ENCODE measurements at regions not wholly inside any gene's neighbourhood (a gene's known extent, or its start where the extent isn't known, plus 50 kb on each side); places are given as distances from the start of the nearest gene placed in this dataset.

DNA sequence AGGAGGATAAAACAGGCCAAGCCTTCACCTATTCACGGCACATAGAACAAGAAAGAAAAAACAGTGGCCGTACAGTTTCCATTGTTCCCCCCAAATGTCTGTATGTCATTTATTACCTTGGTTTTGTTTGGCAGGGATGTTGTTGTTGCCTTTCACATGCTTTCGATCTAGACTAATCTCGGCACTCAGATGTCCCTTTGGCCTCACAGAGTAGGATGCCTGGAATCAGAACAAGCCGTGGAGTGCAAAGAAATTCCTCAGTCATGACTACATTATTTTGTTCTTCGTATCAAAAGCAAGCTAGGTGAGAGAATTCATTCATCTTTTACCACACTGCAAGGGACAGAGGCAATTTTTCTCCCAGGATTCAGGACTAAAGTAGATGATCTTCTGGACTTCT is 106.9 kb downstream of the SMIM20 start:
- peak; percentile 51 for DNase-seq (ENCODE audit: low spot score)

DNA sequence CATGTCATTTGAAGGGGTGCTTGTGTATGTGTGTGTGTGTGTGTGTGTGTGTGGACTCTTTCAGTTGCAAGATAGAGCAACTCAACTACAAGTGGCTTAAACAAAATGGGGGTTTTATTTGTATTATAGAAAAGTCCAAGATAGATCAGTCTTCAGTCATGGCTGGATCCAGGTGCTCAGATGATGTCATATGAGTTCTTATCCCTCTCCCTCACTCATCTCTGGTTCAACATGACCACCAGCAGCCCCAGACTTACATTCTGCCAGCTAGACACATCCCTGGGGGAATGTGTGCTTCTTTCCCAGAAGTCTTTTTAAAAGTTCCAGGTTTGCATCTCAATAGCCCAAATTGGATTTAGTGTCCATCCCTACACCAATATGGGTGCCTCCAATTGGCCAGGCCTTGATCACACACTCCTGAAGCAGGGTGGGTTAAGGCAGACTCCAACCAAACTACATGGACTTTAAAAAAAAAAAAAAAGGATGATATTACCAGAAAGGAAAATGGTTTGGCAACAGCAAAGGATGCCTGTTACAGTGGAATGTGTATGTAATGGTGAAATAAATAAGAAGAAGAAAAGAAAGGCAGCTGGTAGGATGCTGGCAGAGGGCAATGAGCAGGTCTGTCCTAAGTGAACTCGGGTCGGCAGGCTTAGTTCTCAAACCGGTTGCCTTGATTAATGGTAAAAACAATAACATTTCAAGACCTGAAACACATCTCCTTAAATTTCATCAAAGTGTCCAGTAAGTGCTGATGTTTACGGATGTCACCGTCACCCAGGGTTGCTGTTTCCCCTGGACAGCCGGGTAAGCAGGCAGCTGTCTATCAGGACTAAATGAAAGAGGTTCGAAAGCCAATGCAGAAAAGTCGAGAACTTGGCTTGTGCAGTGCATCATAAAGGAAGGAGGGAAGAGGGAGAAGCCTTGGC is 107.7 kb downstream of the SMIM20 start:
- DNase-seq (ENCODE audit: low spot score): peak; percentile 30

DNA sequence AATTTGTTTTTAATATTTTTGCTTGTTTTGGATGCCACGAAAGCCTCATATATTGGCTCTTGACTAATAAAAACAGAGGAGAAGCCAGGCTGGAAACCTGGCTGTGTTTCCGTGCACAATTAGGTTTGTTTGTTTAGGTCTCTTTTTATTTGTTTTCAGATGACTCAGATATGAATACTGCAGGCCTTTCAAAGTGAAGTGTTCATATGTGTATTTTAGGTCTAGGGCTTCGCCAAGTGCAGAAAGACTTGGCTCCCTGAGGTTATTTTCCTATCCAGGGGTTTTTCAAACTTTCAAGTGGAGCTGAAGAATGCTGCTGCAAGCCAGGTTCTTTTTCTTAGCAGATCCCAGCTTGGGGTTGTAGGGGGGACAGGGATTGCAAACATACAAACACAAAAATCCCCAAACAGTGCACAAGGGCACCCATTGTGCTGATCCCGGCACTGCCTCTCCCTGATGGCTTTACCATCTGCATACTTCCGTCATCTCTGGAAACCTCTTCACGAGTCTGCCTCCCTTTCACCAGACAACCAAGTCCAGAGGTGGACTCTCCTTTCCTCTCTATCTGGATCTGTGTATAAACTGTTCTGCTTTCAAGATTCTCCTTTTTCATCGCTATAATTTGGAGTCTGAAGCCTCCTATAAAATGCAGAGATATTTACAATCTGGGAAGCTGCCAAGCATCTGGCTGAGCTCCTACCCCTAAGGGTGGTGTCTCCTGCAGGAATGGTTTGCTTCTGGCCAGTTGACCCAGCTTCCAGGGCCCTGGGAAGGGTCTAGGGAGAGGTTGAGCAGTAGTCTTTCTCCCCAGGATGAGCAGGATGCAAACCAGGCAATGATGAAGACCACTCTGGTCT is 108.6 kb downstream of the SMIM20 start:
- no peak for DNase-seq (ENCODE audit: low spot score)

DNA sequence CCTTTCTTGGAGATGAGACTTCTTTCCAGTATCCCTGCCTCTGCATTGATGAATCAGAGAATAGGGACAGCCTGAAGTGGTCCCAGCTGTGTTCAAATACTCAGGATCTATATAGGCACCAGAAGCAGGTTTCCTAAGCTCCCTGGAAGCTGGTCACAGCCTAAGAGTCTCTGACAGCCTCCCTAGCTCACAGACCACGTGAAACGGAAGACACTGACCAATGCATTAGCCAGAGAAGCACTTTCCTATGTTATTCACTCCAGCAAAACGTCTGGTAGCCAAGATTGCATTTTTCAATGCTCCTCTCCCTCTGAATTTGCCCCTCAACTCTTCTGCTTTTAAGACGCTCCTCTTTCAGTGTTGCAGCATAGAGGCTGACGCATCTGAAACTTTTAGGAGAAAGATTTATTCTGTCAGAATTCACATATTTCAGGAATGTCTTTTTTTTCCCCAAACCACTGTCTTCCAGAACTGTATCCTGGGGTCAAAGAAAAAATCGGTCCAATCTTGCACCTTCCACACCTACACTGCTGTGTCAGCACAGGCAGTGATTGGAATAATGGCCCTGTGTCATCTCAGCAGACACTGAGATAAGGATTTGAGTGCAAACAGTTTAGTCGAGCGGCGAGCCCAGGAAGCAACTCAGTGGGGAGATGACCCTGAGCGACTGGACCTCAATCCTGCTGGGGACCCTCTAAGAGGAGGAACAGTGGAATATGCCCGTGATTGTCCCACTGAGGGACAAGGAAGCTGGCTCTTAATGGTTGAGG is 109.4 kb downstream of the SMIM20 start:
- peak; percentile 44 for DNase-seq (ENCODE audit: low spot score)

DNA sequence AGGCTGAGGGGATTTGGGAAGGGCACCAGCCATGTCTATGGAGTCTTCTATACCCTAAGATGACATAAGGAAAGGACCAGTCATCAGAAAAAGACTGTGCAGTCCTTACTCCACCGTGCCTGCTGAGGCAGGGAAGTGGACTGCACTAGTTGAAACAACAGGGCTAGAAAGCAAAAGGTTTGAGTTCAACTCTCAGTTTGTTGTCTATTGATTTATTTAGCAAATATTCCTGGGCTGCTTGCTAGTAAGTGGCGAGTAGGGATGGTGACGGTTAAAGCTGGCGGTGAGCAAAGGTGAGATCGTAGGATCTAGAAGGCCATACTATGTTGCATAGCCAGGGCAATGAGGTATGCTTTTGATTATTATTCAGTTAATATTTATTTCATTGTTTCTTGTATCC is 110.1 kb downstream of the SMIM20 start:
- DNase-seq (ENCODE audit: low spot score): no peak

DNA sequence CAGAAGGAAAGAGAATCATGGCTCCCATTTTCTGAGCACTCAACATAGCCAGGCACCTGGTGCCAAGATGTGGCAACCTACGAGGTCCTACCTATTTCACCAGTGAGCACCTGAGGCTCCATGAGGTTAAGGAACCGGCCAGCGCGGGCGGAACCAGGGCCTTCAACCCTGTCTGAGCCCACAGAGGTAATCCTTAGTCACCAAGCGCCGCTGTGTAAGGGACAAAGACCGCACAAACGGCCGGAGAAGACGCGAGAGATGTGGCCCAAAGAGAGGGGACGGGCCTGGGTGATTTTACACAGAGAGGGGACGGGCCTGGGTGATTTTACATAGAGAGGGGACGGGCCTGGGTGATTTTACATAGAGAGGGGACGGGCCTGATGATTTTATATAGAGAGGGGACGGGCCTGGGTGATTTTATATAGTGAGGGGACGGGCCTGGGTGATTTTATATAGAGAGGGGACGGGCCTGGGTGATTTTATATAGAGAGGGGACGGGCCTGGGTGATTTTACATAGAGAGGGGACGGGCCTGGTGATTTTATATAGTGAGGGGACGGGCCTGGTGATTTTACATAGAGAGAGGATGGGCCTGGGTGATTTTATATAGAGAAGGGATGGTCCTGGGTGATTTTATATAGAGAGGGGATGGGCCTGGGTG is 114.2 kb downstream of the SMIM20 start:
- DNase-seq (ENCODE audit: low spot score): no peak

DNA sequence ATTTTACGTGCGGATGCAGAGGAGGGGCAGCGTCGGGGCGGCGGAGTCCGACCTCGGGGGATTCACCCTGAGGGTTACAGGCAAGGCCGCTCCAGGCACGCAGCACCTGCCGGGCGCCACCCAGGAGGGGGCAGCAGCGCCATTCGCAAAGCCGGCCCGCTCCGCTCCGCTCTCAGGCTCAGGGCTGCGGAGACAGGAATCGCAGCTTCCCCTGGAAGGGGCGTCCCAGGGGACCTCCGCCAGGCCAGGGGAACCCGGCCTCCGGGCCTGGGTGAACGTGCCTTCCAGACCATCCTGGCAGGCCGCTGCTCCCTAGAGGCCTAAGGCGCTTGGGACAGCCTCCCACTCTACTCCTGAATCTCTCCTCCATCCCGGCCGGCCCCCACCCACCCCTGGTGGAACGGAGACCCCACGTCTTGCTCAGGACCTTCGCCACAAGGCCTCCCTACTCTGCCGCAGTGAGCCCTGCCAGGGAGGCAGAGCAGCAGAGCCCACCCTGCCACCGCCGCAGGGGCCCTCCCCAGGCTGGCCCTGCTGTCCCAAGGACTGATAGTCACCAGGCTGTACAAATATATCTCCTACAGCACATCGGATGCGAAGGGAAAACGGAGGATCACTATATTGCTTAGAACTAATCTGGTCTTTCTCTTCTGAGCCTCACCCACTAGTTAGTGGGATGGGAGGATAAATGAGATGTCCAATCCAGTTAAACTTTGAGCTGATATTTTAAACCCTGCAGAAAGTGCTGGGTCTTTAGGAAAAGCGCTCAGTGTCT is 115.0 kb downstream of the SMIM20 start:
- DNase-seq (ENCODE audit: low spot score): peak; percentile 86

DNA sequence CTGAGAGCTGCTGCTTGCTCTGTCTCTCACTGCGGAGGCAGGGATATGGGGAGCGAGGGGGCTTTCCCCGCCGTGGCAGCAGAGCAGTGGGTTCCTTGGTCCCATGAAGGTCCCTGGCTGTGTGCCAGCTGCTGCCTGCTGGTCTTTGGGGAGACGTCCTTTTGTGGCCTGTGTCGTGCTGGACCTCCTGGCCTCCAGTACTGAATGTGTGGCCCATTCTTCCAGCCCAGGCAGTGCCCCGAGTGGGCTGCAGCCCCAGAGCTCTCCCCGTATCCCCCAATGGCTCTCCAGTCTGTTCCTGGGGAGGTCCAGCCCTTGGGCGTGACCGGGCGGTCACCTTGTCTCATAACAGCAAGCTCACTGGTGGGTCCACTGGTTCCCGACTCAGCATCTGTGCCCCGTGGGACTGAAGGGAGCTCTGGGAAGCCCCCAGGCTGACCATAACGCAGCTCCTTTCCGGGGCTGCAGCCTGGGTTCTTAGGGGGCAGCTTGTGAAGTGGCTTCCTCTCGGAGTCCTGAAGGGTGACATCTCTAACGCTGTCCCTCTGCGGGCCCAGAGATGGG is 115.6 kb downstream of the SMIM20 start:
- no peak for DNase-seq (ENCODE audit: low spot score)

DNA sequence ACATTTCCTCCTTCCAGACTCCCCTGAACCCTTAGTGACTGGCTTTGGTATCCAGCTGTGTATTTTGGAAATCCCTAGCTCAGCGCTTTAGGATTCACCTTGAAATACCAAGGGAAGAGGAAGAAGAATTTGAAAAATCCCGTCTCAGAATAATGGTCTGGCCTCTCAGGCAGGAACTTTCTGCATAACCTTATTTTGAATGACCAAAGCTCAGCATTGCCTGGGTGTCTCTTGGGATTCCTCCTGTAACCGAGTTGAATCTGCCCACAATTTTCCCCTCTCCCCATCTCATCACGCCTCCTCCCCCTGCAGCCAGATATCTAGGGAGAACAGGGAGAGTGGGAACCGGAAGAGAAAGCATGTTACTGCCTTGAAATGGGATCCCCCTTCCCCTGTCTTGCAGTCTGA is 116.2 kb downstream of the SMIM20 start:
- DNase-seq (ENCODE audit: low spot score): no peak

DNA sequence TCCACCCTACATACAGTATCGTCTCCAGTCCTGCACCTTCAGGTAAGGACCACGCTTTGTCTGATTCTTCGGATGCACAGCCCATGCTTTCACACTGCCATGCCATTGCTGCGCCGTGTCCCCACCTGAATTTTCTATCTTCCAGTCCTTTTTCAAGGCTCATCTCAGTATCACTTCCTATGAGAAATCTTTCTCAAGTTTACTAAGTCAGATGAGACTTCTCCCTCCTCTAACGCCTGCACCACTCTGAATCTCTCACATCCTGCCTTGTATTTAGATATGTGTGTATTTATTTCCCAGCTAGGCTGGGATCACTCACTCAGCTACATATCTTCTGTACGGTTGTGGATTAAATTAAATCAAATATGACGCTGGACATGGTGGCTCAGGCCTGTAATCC is 116.8 kb downstream of the SMIM20 start:
- no peak for DNase-seq (ENCODE audit: low spot score)

DNA sequence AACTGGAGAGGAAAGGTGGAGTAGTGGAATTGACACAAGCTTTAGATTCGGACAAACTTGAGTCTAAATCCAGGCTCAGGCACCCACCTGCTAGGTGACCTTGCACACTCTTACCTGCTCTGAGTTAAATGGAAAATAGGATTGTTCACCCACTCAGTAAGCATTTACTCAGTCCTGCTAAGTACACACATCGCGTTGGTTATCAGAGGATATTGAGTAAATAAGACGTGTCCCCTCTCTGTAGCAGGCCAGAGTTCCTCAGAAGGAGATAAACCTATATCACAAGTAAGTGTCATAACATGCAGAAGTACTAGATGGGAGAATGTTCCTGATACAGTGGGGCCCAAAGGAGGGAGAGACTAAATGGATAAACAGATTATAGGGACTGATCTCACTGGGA is 117.7 kb downstream of the SMIM20 start:
- no peak for DNase-seq (ENCODE audit: low spot score)

DNA sequence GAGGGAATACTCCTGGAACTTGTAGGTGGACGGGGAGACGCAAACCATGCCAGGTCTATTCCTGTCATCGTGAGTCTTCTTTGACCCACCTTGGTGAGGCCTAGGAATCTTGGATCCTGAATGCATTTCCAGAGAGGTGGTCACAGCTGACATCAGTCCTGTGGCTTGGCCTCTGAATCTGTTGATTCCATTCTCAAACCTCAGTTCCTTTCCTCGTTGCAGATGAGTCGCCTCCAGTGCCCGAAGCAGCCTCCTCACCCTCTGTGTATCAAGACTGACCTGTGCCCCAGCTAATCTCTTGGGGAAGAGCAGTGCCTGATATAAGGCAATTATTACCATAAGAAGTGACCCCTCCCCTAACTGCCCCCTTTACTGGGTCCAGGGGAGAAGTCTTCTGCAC is 118.1 kb downstream of the SMIM20 start:
- peak; percentile 47 for DNase-seq (ENCODE audit: low spot score)

DNA sequence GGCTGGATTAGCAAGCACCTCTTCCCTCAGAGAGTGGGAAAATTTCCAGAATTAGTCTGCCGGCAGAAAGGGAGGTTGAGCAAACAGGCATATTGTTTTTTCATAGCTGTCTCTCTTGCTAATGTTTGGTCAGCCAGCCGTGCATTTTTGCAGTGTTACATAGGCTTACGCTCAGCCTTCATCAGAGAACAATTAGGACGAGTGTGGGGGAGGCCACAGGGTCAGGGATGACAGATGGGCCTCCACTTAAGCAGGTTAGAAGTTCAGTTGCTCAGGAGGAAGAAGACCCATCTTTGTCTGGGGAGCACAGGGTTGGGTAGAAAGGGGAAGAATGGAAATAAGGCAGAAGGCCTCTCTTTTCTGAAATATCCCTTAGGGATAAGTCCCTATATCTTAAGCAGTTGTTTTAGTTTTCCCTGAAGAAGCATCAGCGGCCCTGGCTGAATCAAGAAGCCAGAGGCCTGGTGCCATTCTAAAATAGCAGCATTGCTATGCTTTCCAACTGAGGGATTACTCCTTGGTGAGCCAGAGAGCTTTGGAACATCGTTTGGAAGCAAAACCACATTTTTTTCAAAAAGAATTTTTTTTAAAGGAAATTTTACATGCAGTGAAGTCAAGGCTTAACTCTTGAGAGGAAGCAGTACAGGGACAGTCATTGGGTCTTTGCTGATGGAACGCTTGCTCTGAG is 118.8 kb downstream of the SMIM20 start:
- DNase-seq (ENCODE audit: low spot score): peak; percentile 81

DNA sequence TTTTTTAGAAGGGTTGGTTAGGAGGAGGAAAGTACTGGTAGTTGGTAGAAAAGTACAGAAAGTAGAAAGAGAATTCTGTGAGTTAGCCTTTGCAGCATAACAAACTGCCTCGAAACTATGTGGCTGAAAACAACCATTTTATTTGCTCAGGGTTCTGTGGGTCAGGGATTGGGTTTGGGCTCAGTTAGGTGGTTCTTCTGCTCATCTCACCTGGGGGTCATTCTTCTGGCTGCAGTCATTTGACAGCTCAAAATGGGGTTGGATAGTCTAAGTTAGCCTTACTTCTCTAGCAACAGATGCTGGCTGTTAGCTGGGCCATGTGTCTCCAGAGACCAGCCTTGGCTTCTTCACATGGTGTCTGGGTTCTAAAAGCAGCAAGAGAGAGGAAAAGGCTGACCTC is 119.4 kb downstream of the SMIM20 start:
- DNase-seq (ENCODE audit: low spot score): no peak

DNA sequence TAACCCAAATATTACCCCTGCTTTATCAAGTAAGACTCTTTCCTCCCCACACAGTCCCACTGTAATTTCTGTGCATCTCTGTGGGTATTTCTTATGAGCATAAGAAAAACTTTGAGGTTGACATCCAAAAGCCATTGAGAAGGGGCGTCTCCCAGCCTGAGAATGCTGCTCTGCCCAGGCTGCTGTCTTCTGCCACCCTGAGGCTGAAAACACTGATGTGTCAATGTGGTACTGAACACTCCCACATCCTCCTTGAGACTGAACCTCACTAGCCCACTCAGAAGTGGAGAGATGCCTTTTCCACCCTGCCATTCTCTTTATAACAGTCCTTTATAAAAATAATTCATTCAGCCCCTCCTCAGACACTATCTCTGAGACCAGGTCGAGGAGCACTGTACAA is 120.8 kb downstream of the SMIM20 start:
- DNase-seq (ENCODE audit: low spot score): no peak

DNA sequence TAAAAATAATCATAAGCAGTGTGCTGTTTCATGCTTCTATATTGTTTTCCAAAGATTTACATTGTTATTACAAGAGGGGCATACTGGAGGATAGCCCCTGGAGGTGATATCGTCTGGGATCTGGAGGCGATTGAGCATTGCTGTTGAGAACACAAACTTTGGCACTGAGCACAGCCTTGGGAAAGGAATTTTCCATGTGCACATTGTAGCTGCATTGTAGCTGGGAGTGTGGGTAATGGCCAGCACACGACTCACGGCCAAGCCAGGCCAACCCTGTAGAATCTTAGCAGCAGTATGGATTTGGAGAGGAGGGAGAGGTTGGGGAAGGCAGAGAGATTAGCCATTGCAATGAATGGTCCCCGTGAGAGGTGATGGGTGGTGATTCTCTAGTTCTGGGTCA is 121.9 kb downstream of the SMIM20 start:
- DNase-seq (ENCODE audit: low spot score): no peak

DNA sequence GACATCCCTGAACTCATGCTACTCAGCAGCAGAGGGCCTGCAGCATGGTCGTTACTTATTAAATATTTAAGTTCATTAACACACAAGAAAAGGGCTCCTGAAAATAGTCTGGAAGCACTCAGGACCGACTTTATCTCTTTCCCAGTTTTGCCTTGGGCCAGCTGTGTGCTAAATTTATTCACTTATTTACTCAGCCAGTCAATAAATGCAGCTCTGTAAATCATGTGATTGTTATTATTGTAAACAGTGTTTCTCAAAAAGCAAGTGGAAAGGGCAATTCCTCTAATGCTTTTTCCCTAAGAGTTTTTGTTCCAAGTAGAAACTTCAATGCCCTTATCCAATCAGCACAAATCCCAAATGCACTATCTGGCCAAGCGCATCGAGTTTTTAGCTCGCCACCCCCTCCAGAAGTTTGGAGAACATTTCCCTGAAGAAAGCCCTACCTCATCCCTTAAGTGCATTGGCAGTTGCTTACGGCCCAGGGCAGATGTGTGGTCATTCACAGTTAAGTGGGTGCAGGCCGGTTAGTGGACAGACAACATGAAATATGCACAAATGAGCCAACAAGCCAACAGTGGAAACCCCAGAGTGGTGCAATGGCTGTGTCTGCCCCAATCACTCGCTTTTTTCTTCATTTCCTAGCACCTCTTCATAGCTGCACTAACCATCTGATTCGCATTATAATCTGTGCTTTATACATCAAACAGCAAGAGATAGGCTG is 125.8 kb downstream of the SMIM20 start:
- DNase-seq (ENCODE audit: low spot score): peak; percentile 41

DNA sequence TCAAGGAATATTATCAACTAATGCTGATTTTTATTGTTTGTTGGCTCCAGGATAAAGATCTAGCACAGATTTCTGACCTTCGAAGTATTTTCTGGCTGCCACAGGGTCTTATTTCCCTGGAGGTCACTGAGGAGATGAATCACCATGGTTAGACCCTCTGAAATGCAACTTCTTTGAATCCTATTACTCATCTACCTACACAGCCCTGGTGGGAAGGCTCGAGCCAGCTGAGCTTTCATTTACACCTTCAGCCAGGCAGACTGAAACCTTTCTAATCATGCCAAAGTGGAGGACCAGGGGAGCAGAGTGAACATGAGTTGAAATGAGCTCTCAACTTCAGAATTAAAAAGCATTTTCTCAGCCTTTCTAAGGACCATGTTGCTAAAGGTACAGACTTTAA is 130.5 kb downstream of the SMIM20 start:
- DNase-seq (ENCODE audit: low spot score): no peak

DNA sequence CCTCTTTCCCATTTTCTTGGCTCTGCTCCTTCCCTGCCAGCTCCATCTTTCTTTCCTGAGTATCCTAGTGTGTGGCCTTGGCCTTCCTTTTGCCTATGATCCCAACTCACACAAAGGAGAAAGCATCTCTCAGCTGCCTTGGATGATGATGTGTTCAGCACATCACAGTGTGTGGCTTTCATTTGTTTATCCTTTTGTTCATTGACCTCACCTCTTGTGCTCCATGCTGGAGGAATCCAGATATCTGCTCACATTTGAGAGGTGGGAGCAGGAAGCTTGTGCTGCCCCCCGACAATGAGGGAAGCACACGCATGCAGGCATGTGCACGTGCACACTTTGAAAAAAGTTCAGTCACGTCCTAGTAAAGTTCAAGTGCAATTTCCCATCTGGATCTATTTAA is 131.0 kb downstream of the SMIM20 start:
- DNase-seq (ENCODE audit: low spot score): no peak
